Neural cell (in vitro differentiated cells): ENCODE measurements at regions not wholly inside any gene's neighbourhood (a gene's known extent, or its start where the extent isn't known, plus 50 kb on each side); places are given as distances from the start of the nearest gene placed in this dataset.

Experiments
- H2AFZ ChIP-seq: fragments of 200-600, 300-800 bp; sonication (generic), shearing (Covaris generic); 2 replicates; pipeline ENCODE4 v1.6.0; 2014; ENCODE audit warnings: low read depth, mild to moderate bottlenecking, antibody characterized with exemption, low read length, moderate library complexity
- H3F3A ChIP-seq: fragments of 200-600 bp; shearing (Covaris generic); 2 replicates; pipeline ENCODE4 v1.6.1; 2016; ENCODE audit warnings: mild to moderate bottlenecking, moderate library complexity, mixed read lengths, antibody characterized with exemption, low read length; ENCODE audit not compliant: insufficient read depth, poor library complexity, severe bottlenecking
- H3K27ac ChIP-seq: fragments of 200-600, 300-800 bp; sonication (generic), shearing (Covaris generic); 2 replicates; pipeline ENCODE4 v1.5.1; 2014; ENCODE audit warnings: mild to moderate bottlenecking, low read length, moderate library complexity
- H3K27me3 ChIP-seq: fragments of 300-800, 200-600 bp; sonication (generic), shearing (Covaris generic); 2 replicates; pipeline ENCODE4 v1.6.0; 2014; ENCODE audit warnings: mild to moderate bottlenecking, low read depth, low read length, moderate library complexity; ENCODE audit not compliant: insufficient read depth
- H3K36me3 ChIP-seq: fragments of 300-800, 200-600 bp; sonication (generic), shearing (Covaris generic); 2 replicates; pipeline ENCODE4 v1.5.1; 2014; ENCODE audit warnings: mild to moderate bottlenecking, antibody characterized with exemption, low read length, moderate library complexity; ENCODE audit not compliant: insufficient read depth
- H3K4me2 ChIP-seq: fragments of 300-800, 200-600 bp; sonication (generic), shearing (Covaris generic); 2 replicates; pipeline ENCODE4 v1.6.0; 2014; ENCODE audit warnings: mild to moderate bottlenecking, low read length
- H3K4me3 ChIP-seq: fragments of 300-800, 200-600 bp; sonication (generic), shearing (Covaris generic); 2 replicates; pipeline ENCODE4 v1.5.1; 2014; ENCODE audit warnings: mild to moderate bottlenecking, low read length, moderate library complexity
- H3K79me2 ChIP-seq: fragments of 200-600 bp; shearing (Covaris generic); replicated peaks from 2 replicates; pipeline ENCODE4 v1.6.0; 2014; ENCODE audit warnings: mild to moderate bottlenecking, low read length, moderate library complexity; ENCODE audit not compliant: insufficient read depth
- H3K9ac ChIP-seq: fragments of 300-800, 200-600 bp; sonication (generic), shearing (Covaris generic); 2 replicates; pipeline ENCODE4 v1.6.1; 2016; ENCODE audit warnings: mild to moderate bottlenecking, low read length, mixed read lengths
- H3K9me2 ChIP-seq: fragments of 200-600 bp; shearing (Covaris generic); 2 replicates; pipeline ENCODE4 v1.6.1; 2016; ENCODE audit warnings: mild to moderate bottlenecking, low read length, mixed read lengths; ENCODE audit not compliant: insufficient read depth
- H3K9me3 ChIP-seq: fragments of 200-600, 300-800 bp; sonication (generic), shearing (Covaris generic); 2 replicates; pipeline ENCODE4 v1.6.1; 2016; ENCODE audit warnings: mild to moderate bottlenecking, mixed run types, low read length, moderate library complexity, mixed read lengths
- H4K20me1 ChIP-seq: fragments of 200-600 bp; shearing (Covaris generic); 2 replicates; pipeline ENCODE4 v1.6.1; 2016; ENCODE audit warnings: mild to moderate bottlenecking, mixed run types; ENCODE audit not compliant: insufficient read depth
- CTCF ChIP-seq: fragments of 450-650 bp; IDR thresholded peaks from 2 replicates; pipeline ENCODE4 v1.5.1; 2014; ENCODE audit warnings: antibody characterized with exemption, mild to moderate bottlenecking, moderate library complexity; ENCODE audit not compliant: poor library complexity, severe bottlenecking
- EP300 ChIP-seq: fragments of 450-650 bp; conservative IDR thresholded peaks from 2 replicates; pipeline ENCODE4 v1.6.1; 2014; ENCODE audit warnings: antibody characterized with exemption, mild to moderate bottlenecking, moderate library complexity; ENCODE audit not compliant: poor library complexity, severe bottlenecking
- EZH2 ChIP-seq: fragments of 200-600, 300-800 bp; shearing (Covaris generic), sonication (generic); IDR thresholded peaks from 2 replicates; pipeline ENCODE4 v1.6.1; 2014; ENCODE audit warnings: antibody characterized with exemption, low read length, borderline replicate concordance, mild to moderate bottlenecking; ENCODE audit not compliant: insufficient read depth, poor library complexity, severe bottlenecking
- MXI1 ChIP-seq: fragments of 450-650 bp; conservative IDR thresholded peaks from 2 replicates; pipeline ENCODE4 v1.6.1; 2014; ENCODE audit warnings: antibody characterized with exemption, mild to moderate bottlenecking; ENCODE audit not compliant: poor library complexity, severe bottlenecking
- POLR2AphosphoS5 ChIP-seq: IDR thresholded peaks from 2 replicates; pipeline ENCODE4 v1.6.1; 2012
- RAD21 ChIP-seq: fragments of 450-650 bp; conservative IDR thresholded peaks from 2 replicates; pipeline ENCODE4 v1.6.1; 2014; ENCODE audit warnings: antibody characterized with exemption, mild to moderate bottlenecking, moderate library complexity
- REST ChIP-seq: IDR thresholded peaks from 2 replicates; pipeline ENCODE4 v1.6.1; 2012; ENCODE audit warnings: borderline replicate concordance
- SMC3 ChIP-seq: fragments of 450-650 bp; conservative IDR thresholded peaks from 2 replicates; pipeline ENCODE4 v1.6.1; 2014; ENCODE audit warnings: antibody characterized with exemption, mild to moderate bottlenecking, moderate library complexity; ENCODE audit not compliant: poor library complexity
- TAF1 ChIP-seq: IDR thresholded peaks from 2 replicates; pipeline ENCODE4 v1.6.1; 2012; ENCODE audit warnings: low read depth

GRCh38 chr10:111515264-111515663, 438.4 kb downstream of the ADRA2A start:
- TF ChIP-seq SMC3 (no peak), EZH2 (no peak), REST (no peak), TAF1 (no peak), CTCF (no peak), POLR2AphosphoS5 (no peak), EP300 (no peak), RAD21 (no peak), MXI1 (no peak)
- Histone ChIP-seq H3K4me3 (no peak overlapping the region), H3F3A (no peaks in the 10 kb centered on the region), H2AFZ (no peak overlapping the region), H3K79me2 (no peaks in the 10 kb centered on the region), H3K9me3 (no peaks in the 10 kb centered on the region), H3K27ac (no peak overlapping the region), H3K9me2 (no peaks in the 10 kb centered on the region), H4K20me1 (no peaks in the 10 kb centered on the region), H3K4me2 (no peak overlapping the region), H3K27me3 (no peaks in the 10 kb centered on the region), H3K36me3 (no peaks in the 10 kb centered on the region), H3K9ac (no peak overlapping the region)

GRCh38 chr10:111515706-111516105, 438.9 kb downstream of the ADRA2A start:
- Histone ChIP-seq H3K9ac (no peak overlapping the region), H3K9me2 (no peaks in the 10 kb centered on the region), H3F3A (no peaks in the 10 kb centered on the region), H3K79me2 (no peaks in the 10 kb centered on the region), H4K20me1 (no peaks in the 10 kb centered on the region), H3K27ac (no peak overlapping the region), H2AFZ (no peak overlapping the region), H3K4me2 (no peak overlapping the region), H3K36me3 (no peaks in the 10 kb centered on the region), H3K9me3 (no peaks in the 10 kb centered on the region), H3K27me3 (no peaks in the 10 kb centered on the region), H3K4me3 (no peak overlapping the region)
- no peak for TF ChIP-seq CTCF
- no peak for TF ChIP-seq MXI1
